Ovary (tissue), 7 donors: ENCODE measurements at regions not wholly inside any gene's neighbourhood (a gene's known extent, or its start where the extent isn't known, plus 50 kb on each side); places are given as distances from the start of the nearest gene placed in this dataset.

Experiments used
- DNase-seq, 5 donors: peaks; one replicate each; pipeline ENCODE4 v3.0.0-alpha.2; 2019 to 2020
- H3K27ac ChIP-seq, 2 donors: fragments of 200-600 bp; one replicate each; pipeline versions ENCODE4 v1.5.1 to v1.8.0; 2019 to 2022
- H3K27me3 ChIP-seq: fragments of 200-600 bp; one replicate; pipeline ENCODE4 v1.8.0; 2022
- H3K36me3 ChIP-seq: fragments of 200-600 bp; sonication (generic); one replicate; pipeline ENCODE4 v1.5.1; 2019
- H3K4me1 ChIP-seq: one replicate; pipeline ENCODE4 v1.8.1; 2013; ENCODE audit warnings: mild to moderate bottlenecking, moderate library complexity; ENCODE audit not compliant: insufficient read depth
- H3K4me3 ChIP-seq: fragments of 200-600 bp; sonication (generic); one replicate; pipeline ENCODE4 v1.5.1; 2017
- H3K9me3 ChIP-seq, 2 donors: fragments of 200-600 bp in 1 of 2; sonication (generic) in 1 of 2; one replicate each; pipeline versions ENCODE4 v1.5.1 to v1.8.1; 2013 to 2019; ENCODE audit warnings: mild to moderate bottlenecking in 1 of 2, moderate library complexity in 1 of 2
- CTCF ChIP-seq, 3 donors: fragments of 450-650 bp in 2 of 3; fragments of 200-600 bp in 1 of 3; IDR thresholded peaks; one replicate each; pipeline versions ENCODE4 v1.5.1 to v1.8.0; 2016 to 2022; ENCODE audit warnings: antibody characterized with exemption in 3 of 3, mild to moderate bottlenecking in 1 of 3
- EP300 ChIP-seq: sonication (generic); formaldehyde crosslinking; IDR thresholded peaks from one replicate; pipeline ENCODE4 v1.6.1; 2017; ENCODE audit warnings: antibody characterized with exemption
- POLR2A ChIP-seq: fragments of 450-650 bp; IDR thresholded peaks from one replicate; pipeline ENCODE4 v1.6.1; 2017; ENCODE audit warnings: antibody characterized with exemption, mild to moderate bottlenecking, moderate library complexity
- WGBS, 3 donors: extraction: QIAGEN DNeasy Blood & Tissue Kit in 1 of 3; methylation state at CpG; one replicate each; pipeline versions ENCODE4 v1.1.5 to v1.1.7; 2013 to 2017; 5-methylcytosine and 5-hydroxymethylcytosine counted together
- intact Hi-C, 4 donors: fragments of 100-400 bp; cut with DNase I; formaldehyde crosslinking; loops; one replicate each; pipeline versions ENCODE4 v1.11.0 to v1.15.1; 2022 to 2023
- donor health status: DM: no; HTN: no; CAD: no; lungs with moderate emphysema.
- donor health status: DM: no; HTN: no; CAD: no.
- donor health status: Bipolar disorder and iron deficiency.
- donor health status: DM: no; HTN: no; CAD: no.
- donor health status: DM: yes; HTN: yes; CAD: no.

GRCh38 chr12:114512351-114512750 lies 106.4 kb upstream of the TBX5 start:
- Histone ChIP-seq H3K9me3 (no peaks in the 10 kb centered on the region), H3K27ac (no peak overlapping the region), H3K4me3 (no peak overlapping the region), H3K27me3 (no peaks in the 10 kb centered on the region), H3K4me1 (no peaks in the 10 kb centered on the region), H3K36me3 (no peaks in the 10 kb centered on the region)
- no peak for DNase-seq
- WGBS, 3 donors: 59 to 62% (median 61%) methylated on average over 3 of the region's 3 CpGs
- intact Hi-C loops: loop anchor here in 1 of 4 donors (10.0 kb wide), 1 partner anchor 528 kb away; no protein-coding TSS in a partner anchor
- no peak for TF ChIP-seq CTCF (IDR thresholded peaks at IDR 0.05)
- no peak for TF ChIP-seq EP300
- no peak for TF ChIP-seq POLR2A

GRCh38 chr12:114508529-114509129 lies 102.7 kb upstream of the TBX5 start:
- no peak overlapping the region for H3K27ac ChIP-seq
- WGBS, 3 donors: 30 to 34% (median 32%) methylated on average over 8 of the region's 8 CpGs
- TF ChIP-seq CTCF (IDR thresholded peaks at IDR 0.05) (peak in 1 of 3 donors; percentile 33), EP300 (no peak)
- no peak overlapping the region for H3K4me3 ChIP-seq
- no peaks in the 10 kb centered on the region for H3K4me1 ChIP-seq
- H3K9me3 ChIP-seq: no peaks in the 10 kb centered on the region
- intact Hi-C loops: no loop called here
- no peaks in the 10 kb centered on the region for H3K36me3 ChIP-seq
- DNase-seq: peak; percentile 32 to 62 (median 39)
- H3K27me3 ChIP-seq: no peaks in the 10 kb centered on the region

- Histone ChIP-seq H3K4me1 (no peaks in the 10 kb centered on the region), H3K4me3 (no peak overlapping the region), H3K27ac (no peak overlapping the region), H3K9me3 (no peaks in the 10 kb centered on the region), H3K36me3 (no peaks in the 10 kb centered on the region), H3K27me3 (no peaks in the 10 kb centered on the region)
- intact Hi-C loops: no loop called here
- WGBS, 3 donors: 54 to 64% (median 56%) methylated on average over 6 of the region's 6 CpGs
- no peak for DNase-seq
- no peak for TF ChIP-seq CTCF (IDR thresholded peaks at IDR 0.05)
- TF ChIP-seq EP300: no peak
- no peak for TF ChIP-seq POLR2A
Observed at GRCh38 chr12:114506651-114507050, 100.7 kb upstream of the TBX5 start.

- no peak overlapping the region for H3K4me3 ChIP-seq
- H3K27me3 ChIP-seq: no peaks in the 10 kb centered on the region
- no peak overlapping the region for H3K27ac ChIP-seq
- TF ChIP-seq CTCF (IDR thresholded peaks at IDR 0.05): no peak
- TF ChIP-seq POLR2A: no peak
- TF ChIP-seq EP300: no peak
- DNase-seq: no peak
- H3K9me3 ChIP-seq: no peaks in the 10 kb centered on the region
- H3K36me3 ChIP-seq: no peaks in the 10 kb centered on the region
- H3K4me1 ChIP-seq: no peaks in the 10 kb centered on the region
- intact Hi-C loops: no loop called here
- WGBS, 3 donors: 47 to 70% (median 56%) methylated on average over 3 of the region's 3 CpGs
Observed at GRCh38 chr12:114504311-114504710, 98.4 kb upstream of the TBX5 start.
